ENCODE measurements at regions not wholly inside any gene's neighbourhood (a gene's known extent, or its start where the extent isn't known, plus 50 kb on each side); places are given as distances from the start of the nearest gene placed in this dataset.

- no peak overlapping the region for H3K4me3 Mint-ChIP-seq
- peaks cover 0 to 2% (median 2%) of the 10 kb centered on the region in 3 donors for H3K9me3 Mint-ChIP-seq
Measured at GRCh38 chr2:173580351-173580750, 225.7 kb downstream of the CDCA7 start.

DNA sequence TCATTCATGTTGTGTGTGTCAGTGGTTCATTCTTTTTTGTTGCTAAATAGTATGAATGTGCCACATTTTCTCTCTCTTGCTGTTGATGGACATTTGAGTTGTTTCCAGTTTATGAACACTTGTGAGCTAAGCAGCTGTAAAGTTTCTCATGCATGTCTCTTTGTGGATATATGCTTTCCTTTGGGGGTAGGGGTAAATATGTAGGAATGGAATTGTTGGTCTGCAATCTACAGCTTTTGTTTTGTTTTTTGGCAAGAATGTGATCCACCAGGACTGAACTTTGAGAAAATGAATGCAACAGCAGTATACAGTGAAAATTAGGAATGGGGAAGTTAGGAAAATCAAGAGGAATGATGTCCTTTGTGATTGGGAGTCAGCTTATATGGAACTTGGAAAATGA, 226.3 kb downstream of the CDCA7 start:
- no peak overlapping the region for H3K4me3 Mint-ChIP-seq
- H3K4me1 Mint-ChIP-seq, result peaks cover 0 to 2% (median 2%) of the 10 kb centered on the region in 3 donors
- H3K36me3 Mint-ChIP-seq, result no peaks in the 10 kb centered on the region
- peaks cover 9% of the 10 kb centered on the region for H3K27me3 Mint-ChIP-seq
- no peak overlapping the region for H3K27ac Mint-ChIP-seq
- H3K9me3 Mint-ChIP-seq, result peaks cover 0 to 2% (median 0%) of the 10 kb centered on the region in 3 donors

More at GRCh38 chr2:173580351-173580750, 225.7 kb downstream of the CDCA7 start:
- peaks cover 9% of the 10 kb centered on the region for H3K27me3 Mint-ChIP-seq
- H3K4me1 Mint-ChIP-seq, result peaks cover 0 to 2% (median 2%) of the 10 kb centered on the region in 3 donors
- peaks cover 2% of the 10 kb centered on the region for H3K36me3 Mint-ChIP-seq
- H3K27ac Mint-ChIP-seq, result no peak overlapping the region

DNA sequence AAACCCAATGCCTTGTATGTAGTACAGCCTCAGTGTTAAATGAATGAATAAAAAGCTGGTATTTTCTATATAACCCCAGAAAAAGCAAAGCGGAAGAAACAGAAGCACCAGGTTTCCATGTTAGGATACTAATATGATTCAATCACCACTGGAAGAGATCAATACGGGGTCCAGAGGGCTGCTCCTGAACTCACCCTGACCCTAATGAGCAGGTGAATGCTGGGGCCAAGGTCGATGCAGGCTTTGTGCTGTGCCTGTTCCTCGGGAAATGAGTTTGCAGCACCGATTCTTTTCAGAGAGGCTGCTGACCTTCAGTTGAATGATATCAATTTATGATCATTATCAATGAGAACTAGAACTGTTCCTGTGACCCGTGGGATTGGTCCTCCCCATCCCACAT, 228.5 kb downstream of the CDCA7 start:
- no peak overlapping the region for H3K27ac Mint-ChIP-seq
- peaks cover 6% of the 10 kb centered on the region for H3K27me3 Mint-ChIP-seq
- no peak overlapping the region for H3K4me3 Mint-ChIP-seq
- H3K36me3 Mint-ChIP-seq, result no peaks in the 10 kb centered on the region
- H3K9me3 Mint-ChIP-seq, result peaks cover 0 to 2% (median 0%) of the 10 kb centered on the region in 3 donors
- H3K4me1 Mint-ChIP-seq, result peaks cover 0 to 2% (median 2%) of the 10 kb centered on the region in 3 donors

GRCh38 chr2:173584000-173584399, 229.3 kb downstream of the CDCA7 start:
- no peak overlapping the region for H3K27ac Mint-ChIP-seq
- no peaks in the 10 kb centered on the region for H3K36me3 Mint-ChIP-seq
- peaks cover 6% of the 10 kb centered on the region for H3K27me3 Mint-ChIP-seq
- peaks cover 0 to 2% (median 0%) of the 10 kb centered on the region in 3 donors for H3K9me3 Mint-ChIP-seq
- H3K4me3 Mint-ChIP-seq, result no peak overlapping the region
- peaks cover 0 to 2% (median 2%) of the 10 kb centered on the region in 3 donors for H3K4me1 Mint-ChIP-seq

DNA sequence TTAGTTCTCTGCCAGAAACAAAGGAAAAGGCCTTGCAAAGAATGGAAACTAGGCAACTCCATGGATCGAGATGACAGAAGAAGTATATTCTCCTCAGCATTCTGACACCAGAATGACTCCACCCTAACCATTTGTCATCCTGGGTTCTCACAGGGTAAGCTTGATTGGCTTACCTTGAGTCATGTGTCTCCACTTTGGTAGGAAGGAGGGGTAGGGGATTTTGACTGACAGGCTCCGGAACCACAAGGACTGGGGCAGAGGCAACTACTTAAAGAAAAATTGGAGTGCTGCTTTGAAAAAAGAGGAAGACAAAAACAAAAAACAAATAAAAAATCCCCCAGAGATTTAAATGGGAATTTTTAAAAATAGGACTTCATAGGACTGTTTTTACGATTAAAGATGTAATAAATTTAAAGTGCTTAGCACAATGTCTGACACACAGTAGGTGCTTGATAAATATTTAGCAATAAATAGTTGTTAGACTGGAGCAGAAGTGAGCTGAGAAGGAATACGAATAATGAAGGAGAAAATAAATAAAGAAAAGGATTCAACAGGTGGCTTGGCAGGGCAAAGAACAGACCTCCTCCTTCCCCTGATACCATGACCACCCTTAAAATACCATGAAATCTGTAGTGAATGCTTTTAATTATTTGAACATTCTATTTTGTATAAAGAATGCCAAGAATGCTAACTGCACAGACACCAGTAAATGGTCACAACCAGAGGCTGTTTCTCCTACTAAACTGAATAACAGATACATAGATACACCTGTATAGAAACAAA, 230.2 kb downstream of the CDCA7 start:
- peaks cover 6% of the 10 kb centered on the region for H3K27me3 Mint-ChIP-seq
- peaks cover 0 to 2% (median 2%) of the 10 kb centered on the region in 3 donors for H3K4me1 Mint-ChIP-seq
- H3K36me3 Mint-ChIP-seq, result no peaks in the 10 kb centered on the region
- no peak overlapping the region for H3K27ac Mint-ChIP-seq
- H3K4me3 Mint-ChIP-seq, result no peak overlapping the region
- H3K9me3 Mint-ChIP-seq, result peaks cover 0 to 2% (median 0%) of the 10 kb centered on the region in 3 donors

DNA sequence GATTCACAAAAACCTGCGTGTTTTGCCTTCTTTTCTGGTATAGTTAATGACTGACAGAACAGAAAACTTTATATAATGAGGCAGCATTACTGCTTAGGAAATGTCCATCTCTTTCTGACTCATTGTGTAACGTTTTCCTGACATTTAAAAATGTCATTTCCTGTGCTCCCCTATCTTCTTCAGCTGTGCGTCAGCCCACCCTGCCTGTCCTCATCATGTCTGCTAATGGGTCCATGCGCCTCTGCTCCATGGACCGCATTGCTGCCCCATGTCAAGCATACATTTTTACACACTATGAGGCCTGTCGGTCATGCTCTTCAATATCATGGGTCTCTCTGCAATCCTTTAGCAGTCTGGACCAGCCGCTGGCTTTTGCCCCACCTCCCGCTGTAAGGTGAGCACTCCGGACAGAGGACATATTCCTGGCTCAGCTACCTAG, 234.3 kb downstream of the CDCA7 start:
- Mint-ChIP-seq H3K27me3 (no peaks in the 10 kb centered on the region), H3K4me3 (peak overlapping the region in 1 of 4 donors; percentile 10), H3K36me3 (no peaks in the 10 kb centered on the region), H3K9me3 (peaks cover 4 to 12% (median 9%) of the 10 kb centered on the region in 3 donors), H3K27ac (no peak overlapping the region), H3K4me1 (peaks cover 0 to 2% (median 2%) of the 10 kb centered on the region in 3 donors)

GRCh38 chr2:173589604-173590275, 235.1 kb downstream of the CDCA7 start:
- no peaks in the 10 kb centered on the region for H3K36me3 Mint-ChIP-seq
- H3K27ac Mint-ChIP-seq, result no peak overlapping the region
- no peaks in the 10 kb centered on the region for H3K27me3 Mint-ChIP-seq
- H3K4me3 Mint-ChIP-seq, result no peak overlapping the region
- H3K9me3 Mint-ChIP-seq, result peaks cover 4 to 13% (median 10%) of the 10 kb centered on the region in 3 donors
- H3K4me1 Mint-ChIP-seq, result peaks cover 0 to 2% (median under 1%) of the 10 kb centered on the region in 3 donors

DNA sequence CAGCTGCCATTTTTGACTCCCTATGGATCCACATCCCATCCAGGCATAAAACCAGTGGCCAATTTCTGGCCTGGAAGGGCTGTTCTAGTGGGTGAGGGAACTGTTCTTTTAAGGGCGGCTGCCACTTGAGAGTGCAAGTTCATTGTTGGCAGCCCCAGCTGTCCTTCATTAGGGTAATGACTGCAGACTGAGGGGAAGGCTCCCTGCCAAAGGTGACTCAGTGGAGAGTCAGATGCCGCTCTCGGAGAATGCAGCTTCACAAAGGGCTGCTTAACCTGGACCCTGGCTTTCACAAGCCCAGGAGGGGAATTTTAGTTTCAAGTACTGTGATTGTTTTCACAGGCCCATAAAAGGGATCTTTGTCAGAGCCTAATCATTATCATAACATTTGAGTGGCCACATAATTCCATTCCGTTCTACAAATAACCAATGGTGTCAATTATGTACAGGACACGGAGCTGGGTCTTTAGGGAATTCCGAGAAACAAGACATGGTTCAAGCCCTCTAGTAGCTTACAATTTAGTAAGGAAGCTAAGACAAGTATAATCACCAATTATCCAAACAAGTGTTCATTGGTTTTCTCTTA, 235.7 kb downstream of the CDCA7 start:
- Mint-ChIP-seq H3K9me3 (peaks cover 4 to 13% (median 10%) of the 10 kb centered on the region in 3 donors), H3K36me3 (no peaks in the 10 kb centered on the region), H3K27me3 (no peaks in the 10 kb centered on the region), H3K4me3 (no peak overlapping the region), H3K4me1 (no peaks in the 10 kb centered on the region), H3K27ac (peak overlapping the region in 1 of 3 donors; percentile 54)

DNA sequence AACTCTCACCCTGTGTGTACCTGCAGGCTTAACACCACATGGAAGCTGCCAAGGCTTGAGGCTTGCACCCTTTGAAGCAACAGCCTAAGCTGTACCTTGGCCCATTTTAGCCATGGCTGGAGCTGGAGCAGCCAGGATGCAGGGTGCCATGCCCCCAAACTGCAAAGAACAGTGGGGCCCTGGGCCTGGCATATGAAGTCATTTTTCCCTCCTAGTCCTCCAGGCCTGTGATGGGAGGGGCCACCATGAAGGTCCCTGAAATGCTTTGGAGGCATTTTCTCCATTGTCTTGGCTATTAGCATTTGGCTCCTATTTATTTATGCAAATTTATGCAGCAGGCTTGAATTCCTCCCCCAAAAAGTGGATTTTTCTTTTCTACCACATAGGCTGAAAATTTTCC, 238.4 kb downstream of the CDCA7 start:
- no peaks in the 10 kb centered on the region for H3K36me3 Mint-ChIP-seq
- H3K4me1 Mint-ChIP-seq, result no peaks in the 10 kb centered on the region
- H3K27me3 Mint-ChIP-seq, result no peaks in the 10 kb centered on the region
- peaks cover 4 to 13% (median 10%) of the 10 kb centered on the region in 3 donors for H3K9me3 Mint-ChIP-seq
- no peak overlapping the region for H3K4me3 Mint-ChIP-seq
- H3K27ac Mint-ChIP-seq, result no peak overlapping the region

DNA sequence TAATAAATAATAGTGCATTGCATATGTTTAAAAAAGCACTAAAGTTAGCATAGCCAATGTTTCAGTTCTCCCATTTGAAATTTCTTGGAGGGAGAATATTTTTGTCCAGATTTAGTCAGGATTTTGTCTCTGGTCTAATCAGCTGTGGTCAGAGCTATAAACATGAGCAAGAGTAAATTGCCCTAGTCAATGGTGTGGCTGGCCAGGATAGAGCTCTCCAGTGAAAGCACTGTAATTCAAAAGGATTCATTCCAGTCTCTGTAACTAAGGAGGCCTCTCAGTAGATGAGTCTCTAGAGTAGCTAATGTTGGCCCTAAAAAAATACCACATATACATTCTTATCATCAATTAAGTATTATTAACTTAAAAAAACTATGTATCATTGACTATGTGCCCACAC, 241.6 kb downstream of the CDCA7 start:
- Mint-ChIP-seq H3K9me3 (peaks cover 6 to 16% (median 15%) of the 10 kb centered on the region in 3 donors), H3K4me1 (no peaks in the 10 kb centered on the region), H3K27ac (no peak overlapping the region), H3K4me3 (no peak overlapping the region), H3K36me3 (peaks cover 3% of the 10 kb centered on the region), H3K27me3 (peaks cover 5% of the 10 kb centered on the region)

GRCh38 chr2:173598525-173598924, 243.9 kb downstream of the CDCA7 start:
- H3K36me3 Mint-ChIP-seq, result peaks cover 3% of the 10 kb centered on the region
- H3K9me3 Mint-ChIP-seq, result peaks cover 4 to 12% (median 12%) of the 10 kb centered on the region in 3 donors
- H3K4me1 Mint-ChIP-seq, result no peaks in the 10 kb centered on the region
- no peak overlapping the region for H3K27ac Mint-ChIP-seq
- H3K27me3 Mint-ChIP-seq, result peaks cover 8% of the 10 kb centered on the region
- H3K4me3 Mint-ChIP-seq, result no peak overlapping the region

- H3K4me3 Mint-ChIP-seq, result no peak overlapping the region
Measured at GRCh38 chr2:173599821-173600359, 245.2 kb downstream of the CDCA7 start.

GRCh38 chr2:173602153-173602795, 247.6 kb downstream of the CDCA7 start:
- peaks cover 3% of the 10 kb centered on the region for H3K36me3 Mint-ChIP-seq
- H3K27ac Mint-ChIP-seq, result no peak overlapping the region
- peaks cover 18% of the 10 kb centered on the region for H3K27me3 Mint-ChIP-seq
- no peaks in the 10 kb centered on the region for H3K4me1 Mint-ChIP-seq
- no peak overlapping the region for H3K4me3 Mint-ChIP-seq
- H3K9me3 Mint-ChIP-seq, result peaks cover 4 to 7% (median 6%) of the 10 kb centered on the region in 3 donors

More at GRCh38 chr2:173599821-173600359, 245.2 kb downstream of the CDCA7 start:
- Mint-ChIP-seq H3K27me3 (peaks cover 9% of the 10 kb centered on the region), H3K9me3 (peaks cover 4 to 7% (median 6%) of the 10 kb centered on the region in 3 donors), H3K27ac (no peak overlapping the region), H3K4me1 (no peaks in the 10 kb centered on the region), H3K36me3 (peaks cover 3% of the 10 kb centered on the region)

DNA sequence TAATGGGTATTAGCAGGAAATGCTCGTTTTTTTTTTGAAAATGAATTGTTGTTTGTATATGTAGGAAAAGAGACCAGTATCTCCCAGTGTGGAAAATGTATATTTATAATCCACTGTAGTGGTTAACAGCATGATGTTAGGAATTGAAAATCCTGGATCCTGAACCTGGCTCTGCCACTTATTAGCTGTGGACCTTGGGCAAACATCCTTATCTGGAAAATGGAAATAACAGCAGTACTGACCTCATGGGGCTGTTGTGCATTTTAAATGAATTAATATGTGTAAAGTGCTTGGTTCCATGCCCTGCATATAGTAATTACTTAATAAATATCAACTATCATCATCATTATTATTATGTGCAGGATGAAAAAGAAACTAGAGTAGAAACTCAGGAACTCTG, 251.3 kb downstream of the CDCA7 start:
- Mint-ChIP-seq H3K27ac (no peak overlapping the region), H3K9me3 (peaks cover 0 to 4% (median 4%) of the 10 kb centered on the region in 3 donors), H3K4me3 (no peak overlapping the region), H3K4me1 (no peaks in the 10 kb centered on the region), H3K27me3 (peaks cover 26% of the 10 kb centered on the region), H3K36me3 (peaks cover under 1% of the 10 kb centered on the region)

Measured in IgD-negative memory B cell (primary cell).